HG02763 (cell line): ENCODE measurements at regions not wholly inside any gene's neighbourhood (a gene's known extent, or its start where the extent isn't known, plus 50 kb on each side); places are given as distances from the start of the nearest gene placed in this dataset.
A peak's percentile ranks its signal among the peaks of the same experiment; 100 is the strongest.
"Not testable (repeated sequence)": the region's sequence is repeated elsewhere in the genome, so short reads cannot be mapped to it uniquely, and the experiment has no call there.

Source experiments
- ATAC-seq: cut with Tn5 transposase; IDR thresholded peaks from one replicate; pipeline ENCODE4 v1.9.1; 2021; ENCODE audit warnings: mild to moderate bottlenecking, moderate library complexity; ENCODE audit not compliant: unreplicated experiment

- no peak for ATAC-seq
Observed at GRCh38 chr2:62412347-62412742, 93.7 kb downstream of the TMEM17 start.

GRCh38 chr2:62410926-62411456, 95.0 kb downstream of the TMEM17 start:
- ATAC-seq = no peak

- no peak for ATAC-seq
Observed at GRCh38 chr2:62410015-62410453, 96.0 kb downstream of the TMEM17 start.

- no peak for ATAC-seq
Observed at GRCh38 chr2:62409442-62409841, 96.6 kb downstream of the TMEM17 start.

GRCh38 chr2:62408241-62408677, 97.7 kb downstream of the TMEM17 start:
- no peak for ATAC-seq

- no peak for ATAC-seq
Observed at GRCh38 chr2:62407838-62408237, 98.2 kb downstream of the TMEM17 start.

GRCh38 chr2:62407401-62407800, 98.6 kb downstream of the TMEM17 start:
- no peak for ATAC-seq

GRCh38 chr2:62406573-62407043, 99.4 kb downstream of the TMEM17 start:
- ATAC-seq = peak; percentile 73

- ATAC-seq = no peak
Observed at GRCh38 chr2:62404913-62405312, 101.1 kb downstream of the TMEM17 start.

GRCh38 chr2:62402156-62402555, 103.8 kb downstream of the TMEM17 start:
- no peak for ATAC-seq

GRCh38 chr2:62398356-62398755, 107.6 kb downstream of the TMEM17 start:
- no peak for ATAC-seq

GRCh38 chr2:62396880-62397279, 109.1 kb downstream of the TMEM17 start:
- ATAC-seq = no peak

GRCh38 chr2:62393293-62393692, 112.7 kb downstream of the TMEM17 start:
- no peak for ATAC-seq

- no peak for ATAC-seq
Observed at GRCh38 chr2:62391696-62392095, 114.3 kb downstream of the TMEM17 start.

- not testable (repeated sequence) for ATAC-seq
Observed at GRCh38 chr2:62386378-62386777, 119.6 kb downstream of the TMEM17 start.

GRCh38 chr2:62383846-62384245, 122.1 kb downstream of the TMEM17 start:
- no peak for ATAC-seq

- ATAC-seq = no peak
Observed at GRCh38 chr2:62382757-62383156, 123.2 kb downstream of the TMEM17 start.

GRCh38 chr2:62382122-62382521, 123.9 kb downstream of the TMEM17 start:
- ATAC-seq = no peak

- ATAC-seq = no peak
Observed at GRCh38 chr2:62381656-62382055, 124.3 kb downstream of the TMEM17 start.

- ATAC-seq = no peak
Observed at GRCh38 chr2:62379566-62379965, 126.4 kb downstream of the TMEM17 start.

- ATAC-seq = no peak
Observed at GRCh38 chr2:62375113-62375420, 130.9 kb downstream of the TMEM17 start.

GRCh38 chr2:62374301-62375112, 131.5 kb downstream of the TMEM17 start:
- ATAC-seq = no peak

- ATAC-seq = no peak
Observed at GRCh38 chr2:62372824-62373223, 133.2 kb downstream of the TMEM17 start.
